Loucy (cell line): ENCODE measurements at regions not wholly inside any gene's neighbourhood (a gene's known extent, or its start where the extent isn't known, plus 50 kb on each side); places are given as distances from the start of the nearest gene placed in this dataset.

Experiments used
- H2AFZ ChIP-seq: fragments of 200-600 bp; sonication (generic); 2 replicates; pipeline ENCODE4 v1.6.0; 2016; ENCODE audit warnings: antibody characterized with exemption, mild to moderate bottlenecking, low read length, moderate library complexity
- H3F3A ChIP-seq: fragments of 200-600 bp; 2 replicates; pipeline ENCODE4 v1.6.0; 2016; ENCODE audit warnings: antibody characterized with exemption, low read depth, mild to moderate bottlenecking
- H3K27me3 ChIP-seq: fragments of 200-600 bp; sonication (generic); 2 replicates; pipeline ENCODE4 v1.6.1; 2014; ENCODE audit warnings: low read length, mild to moderate bottlenecking; ENCODE audit not compliant: insufficient read depth, poor library complexity, severe bottlenecking
- H3K36me3 ChIP-seq: fragments of 200-600 bp; sonication (generic); 2 replicates; pipeline ENCODE4 v1.6.1; 2016; ENCODE audit warnings: low read length; ENCODE audit not compliant: insufficient read depth
- H3K4me1 ChIP-seq: fragments of 200-600 bp; sonication (generic); 2 replicates; pipeline ENCODE4 v1.5.1; 2014; ENCODE audit warnings: low read length, mild to moderate bottlenecking; ENCODE audit not compliant: insufficient read depth, poor library complexity, severe bottlenecking
- H3K4me2 ChIP-seq: fragments of 200-600 bp; sonication (generic); 2 replicates; pipeline ENCODE4 v1.6.0; 2014; ENCODE audit warnings: antibody characterized with exemption, low read length, low read depth, mild to moderate bottlenecking; ENCODE audit not compliant: poor library complexity, severe bottlenecking
- H3K4me3 ChIP-seq: fragments of 200-600 bp; sonication (generic); 2 replicates; pipeline ENCODE4 v1.5.1; 2014; ENCODE audit warnings: low read length, mild to moderate bottlenecking, mixed read lengths; ENCODE audit not compliant: poor library complexity, severe bottlenecking
- H3K79me2 ChIP-seq: fragments of 200-600 bp; sonication (generic); 2 replicates; pipeline ENCODE4 v1.6.1; 2014; ENCODE audit warnings: low read length; ENCODE audit not compliant: insufficient read depth
- H3K9ac ChIP-seq: fragments of 200-600 bp; sonication (generic); 2 replicates; pipeline ENCODE4 v1.6.0; 2014; ENCODE audit warnings: mild to moderate bottlenecking, low read depth, low read length, moderate library complexity; ENCODE audit not compliant: poor library complexity, severe bottlenecking
- H3K9me2 ChIP-seq: fragments of 200-600 bp; sonication (generic); replicated peaks from 2 replicates; pipeline ENCODE4 v1.6.1; 2016; ENCODE audit warnings: low read depth, low read length, mixed read lengths
- H3K9me3 ChIP-seq: fragments of 200-600 bp; sonication (generic); 2 replicates; pipeline ENCODE4 v1.6.1; 2014; ENCODE audit warnings: mild to moderate bottlenecking, antibody characterized with exemption, low read length, low read depth; ENCODE audit not compliant: insufficient read depth
- H4K20me1 ChIP-seq: fragments of 200-600 bp; sonication (generic); 2 replicates; pipeline ENCODE4 v1.6.0; 2014; ENCODE audit warnings: antibody characterized with exemption, low read length, mild to moderate bottlenecking; ENCODE audit not compliant: insufficient read depth, poor library complexity, severe bottlenecking
- EZH2phosphoT487 ChIP-seq: fragments of 200-600 bp; IDR thresholded peaks from 2 replicates; pipeline ENCODE4 v1.6.1; 2018; ENCODE audit warnings: antibody characterized with exemption, mild to moderate bottlenecking, moderate library complexity, borderline replicate concordance
- TF ChIP-seq, protein P1 (sequence below): fragments of 200-600 bp; sonication (generic); conservative IDR thresholded peaks from 2 replicates; pipeline ENCODE4 v1.5.1; 2014; ENCODE audit warnings: mild to moderate bottlenecking, antibody characterized with exemption, low read length

- Histone ChIP-seq H2AFZ (no peak overlapping the region; the same call in 1 of the 2 replicates), H3K4me3 (no peak overlapping the region), H3K4me1 (no peaks in the 10 kb centered on the region), H3K79me2 (no peaks in the 10 kb centered on the region), H3F3A (no peaks in the 10 kb centered on the region), H3K27me3 (no peaks in the 10 kb centered on the region), H3K4me2 (no peak overlapping the region), H4K20me1 (no peaks in the 10 kb centered on the region), H3K9me2 (no peaks in the 10 kb centered on the region), H3K9ac (no peak overlapping the region), H3K9me3 (no peaks in the 10 kb centered on the region), H3K36me3 (no peaks in the 10 kb centered on the region)
- TF ChIP-seq EZH2phosphoT487, result no peak
- TF ChIP-seq, protein P1, sequence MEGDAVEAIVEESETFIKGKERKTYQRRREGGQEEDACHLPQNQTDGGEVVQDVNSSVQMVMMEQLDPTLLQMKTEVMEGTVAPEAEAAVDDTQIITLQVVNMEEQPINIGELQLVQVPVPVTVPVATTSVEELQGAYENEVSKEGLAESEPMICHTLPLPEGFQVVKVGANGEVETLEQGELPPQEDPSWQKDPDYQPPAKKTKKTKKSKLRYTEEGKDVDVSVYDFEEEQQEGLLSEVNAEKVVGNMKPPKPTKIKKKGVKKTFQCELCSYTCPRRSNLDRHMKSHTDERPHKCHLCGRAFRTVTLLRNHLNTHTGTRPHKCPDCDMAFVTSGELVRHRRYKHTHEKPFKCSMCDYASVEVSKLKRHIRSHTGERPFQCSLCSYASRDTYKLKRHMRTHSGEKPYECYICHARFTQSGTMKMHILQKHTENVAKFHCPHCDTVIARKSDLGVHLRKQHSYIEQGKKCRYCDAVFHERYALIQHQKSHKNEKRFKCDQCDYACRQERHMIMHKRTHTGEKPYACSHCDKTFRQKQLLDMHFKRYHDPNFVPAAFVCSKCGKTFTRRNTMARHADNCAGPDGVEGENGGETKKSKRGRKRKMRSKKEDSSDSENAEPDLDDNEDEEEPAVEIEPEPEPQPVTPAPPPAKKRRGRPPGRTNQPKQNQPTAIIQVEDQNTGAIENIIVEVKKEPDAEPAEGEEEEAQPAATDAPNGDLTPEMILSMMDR, result no peak
These were observed 61.8 kb upstream of the SOD1 start for GRCh38 chr21:31597683-31598082.

DNA sequence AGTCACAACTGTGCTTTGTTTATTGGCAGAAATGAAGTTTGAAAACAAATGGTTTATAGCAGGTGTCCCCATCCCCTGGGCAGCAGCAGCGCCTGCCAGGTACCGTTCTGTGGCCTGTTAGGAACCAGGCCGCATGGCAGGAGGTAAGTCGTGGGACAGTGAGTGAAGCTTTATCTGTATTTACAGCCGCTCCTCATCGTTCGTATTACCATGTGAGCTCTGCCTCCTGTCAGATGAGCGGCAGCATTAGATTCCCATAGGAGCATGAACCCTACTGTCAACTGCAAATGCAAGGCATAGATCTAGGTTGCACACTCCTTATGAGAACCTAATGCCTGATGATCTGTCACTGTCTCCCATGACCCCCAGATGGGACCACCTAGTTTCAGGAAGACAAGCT lies 63.4 kb upstream of the SOD1 start:
- no peaks in the 10 kb centered on the region for H3K79me2 ChIP-seq
- H3K4me2 ChIP-seq, result no peak overlapping the region
- no peaks in the 10 kb centered on the region for H3K27me3 ChIP-seq
- H4K20me1 ChIP-seq, result no peaks in the 10 kb centered on the region
- no peaks in the 10 kb centered on the region for H3K36me3 ChIP-seq
- no peaks in the 10 kb centered on the region for H3K9me3 ChIP-seq
- no peak overlapping the region for H2AFZ ChIP-seq
- no peaks in the 10 kb centered on the region for H3F3A ChIP-seq
- H3K4me3 ChIP-seq, result no peak overlapping the region
- H3K4me1 ChIP-seq, result no peaks in the 10 kb centered on the region
- H3K9me2 ChIP-seq, result no peaks in the 10 kb centered on the region
- H3K9ac ChIP-seq, result no peak overlapping the region
- no peak for TF ChIP-seq EZH2phosphoT487
- TF ChIP-seq, protein P1, result no peak

DNA sequence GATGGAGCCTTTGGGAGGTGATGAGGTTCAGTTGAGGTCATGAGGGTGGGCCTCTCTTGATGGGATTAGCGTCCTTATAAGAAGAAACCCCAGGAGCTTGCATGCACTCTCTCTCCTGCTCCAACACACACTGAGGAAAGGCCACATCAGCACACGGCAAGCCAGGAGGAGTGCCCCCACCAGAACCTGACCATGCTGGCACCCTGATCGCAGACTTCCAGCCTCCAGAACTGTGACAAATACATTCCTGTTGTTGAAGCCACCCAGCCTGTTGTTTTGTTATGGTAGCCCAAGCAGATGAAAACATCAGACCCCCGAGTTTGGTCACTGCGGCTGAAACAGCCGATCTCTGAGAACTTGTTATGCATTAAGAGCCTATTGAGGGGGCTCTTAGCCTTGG lies 64.8 kb upstream of the SOD1 start:
- H3K9ac ChIP-seq, result no peak overlapping the region
- H3K79me2 ChIP-seq, result no peaks in the 10 kb centered on the region
- H3K9me3 ChIP-seq, result no peaks in the 10 kb centered on the region
- H3K9me2 ChIP-seq, result no peaks in the 10 kb centered on the region
- no peaks in the 10 kb centered on the region for H3F3A ChIP-seq
- H3K4me2 ChIP-seq, result no peak overlapping the region
- H4K20me1 ChIP-seq, result no peaks in the 10 kb centered on the region
- H3K4me1 ChIP-seq, result no peaks in the 10 kb centered on the region
- H3K36me3 ChIP-seq, result no peaks in the 10 kb centered on the region
- TF ChIP-seq, protein P1, result no peak
- no peak for TF ChIP-seq EZH2phosphoT487
- H3K4me3 ChIP-seq, result no peak overlapping the region
- H3K27me3 ChIP-seq, result no peaks in the 10 kb centered on the region
- no peak overlapping the region for H2AFZ ChIP-seq
